ENCODE measurements at regions not wholly inside any gene's neighbourhood (a gene's known extent, or its start where the extent isn't known, plus 50 kb on each side); places are given as distances from the start of the nearest gene placed in this dataset.

GRCh38 chr13:39855236-39855635, 199.8 kb downstream of the COG6 start:
- TF ChIP-seq NR3C1 (CRISPR knock-in tag; conservative IDR thresholded peaks at IDR 0.05; ENCODE audit: low read depth): no peak
- TF ChIP-seq CTCF (IDR thresholded peaks at IDR 0.05): no peak
- TF ChIP-seq TP53 (CRISPR knock-in tag; IDR thresholded peaks at IDR 0.05): no peak
- no peak for TF ChIP-seq ZBTB21 (CRISPR knock-in tag; IDR thresholded peaks at IDR 0.05; ENCODE audit: borderline replicate concordance)
- TF ChIP-seq, protein P1, sequence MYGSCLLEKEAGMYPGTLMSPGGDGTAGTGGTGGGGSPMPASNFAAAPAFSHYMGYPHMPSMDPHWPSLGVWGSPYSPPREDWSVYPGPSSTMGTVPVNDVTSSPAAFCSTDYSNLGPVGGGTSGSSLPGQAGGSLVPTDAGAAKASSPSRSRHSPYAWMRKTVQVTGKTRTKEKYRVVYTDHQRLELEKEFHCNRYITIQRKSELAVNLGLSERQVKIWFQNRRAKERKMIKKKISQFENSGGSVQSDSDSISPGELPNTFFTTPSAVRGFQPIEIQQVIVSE (CRISPR knock-in tag; IDR thresholded peaks at IDR 0.05; ENCODE audit: borderline replicate concordance): no peak
- TF ChIP-seq ZNF138 (CRISPR knock-in tag; conservative IDR thresholded peaks at IDR 0.05): no peak
- TF ChIP-seq, protein P2, sequence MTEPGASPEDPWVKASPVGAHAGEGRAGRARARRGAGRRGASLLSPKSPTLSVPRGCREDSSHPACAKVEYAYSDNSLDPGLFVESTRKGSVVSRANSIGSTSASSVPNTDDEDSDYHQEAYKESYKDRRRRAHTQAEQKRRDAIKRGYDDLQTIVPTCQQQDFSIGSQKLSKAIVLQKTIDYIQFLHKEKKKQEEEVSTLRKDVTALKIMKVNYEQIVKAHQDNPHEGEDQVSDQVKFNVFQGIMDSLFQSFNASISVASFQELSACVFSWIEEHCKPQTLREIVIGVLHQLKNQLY (CRISPR knock-in tag; IDR thresholded peaks at IDR 0.05): no peak
- no peak for TF ChIP-seq IRF2 (CRISPR knock-in tag; IDR thresholded peaks at IDR 0.05; ENCODE audit: borderline replicate concordance, low read depth)
- TF ChIP-seq, protein P3, sequence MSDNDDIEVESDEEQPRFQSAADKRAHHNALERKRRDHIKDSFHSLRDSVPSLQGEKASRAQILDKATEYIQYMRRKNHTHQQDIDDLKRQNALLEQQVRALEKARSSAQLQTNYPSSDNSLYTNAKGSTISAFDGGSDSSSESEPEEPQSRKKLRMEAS (CRISPR knock-in tag; IDR thresholded peaks at IDR 0.05): no peak
- TF ChIP-seq ESRRA (CRISPR knock-in tag; IDR thresholded peaks at IDR 0.05; ENCODE audit: borderline replicate concordance): no peak
- TF ChIP-seq USF2 (CRISPR knock-in tag; IDR thresholded peaks at IDR 0.05): no peak
- TF ChIP-seq, protein P4, sequence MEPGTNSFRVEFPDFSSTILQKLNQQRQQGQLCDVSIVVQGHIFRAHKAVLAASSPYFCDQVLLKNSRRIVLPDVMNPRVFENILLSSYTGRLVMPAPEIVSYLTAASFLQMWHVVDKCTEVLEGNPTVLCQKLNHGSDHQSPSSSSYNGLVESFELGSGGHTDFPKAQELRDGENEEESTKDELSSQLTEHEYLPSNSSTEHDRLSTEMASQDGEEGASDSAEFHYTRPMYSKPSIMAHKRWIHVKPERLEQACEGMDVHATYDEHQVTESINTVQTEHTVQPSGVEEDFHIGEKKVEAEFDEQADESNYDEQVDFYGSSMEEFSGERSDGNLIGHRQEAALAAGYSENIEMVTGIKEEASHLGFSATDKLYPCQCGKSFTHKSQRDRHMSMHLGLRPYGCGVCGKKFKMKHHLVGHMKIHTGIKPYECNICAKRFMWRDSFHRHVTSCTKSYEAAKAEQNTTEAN (CRISPR knock-in tag; IDR thresholded peaks at IDR 0.05): no peak
